ENCODE measurements at regions not wholly inside any gene's neighbourhood (a gene's known extent, or its start where the extent isn't known, plus 50 kb on each side); places are given as distances from the start of the nearest gene placed in this dataset.

DNA sequence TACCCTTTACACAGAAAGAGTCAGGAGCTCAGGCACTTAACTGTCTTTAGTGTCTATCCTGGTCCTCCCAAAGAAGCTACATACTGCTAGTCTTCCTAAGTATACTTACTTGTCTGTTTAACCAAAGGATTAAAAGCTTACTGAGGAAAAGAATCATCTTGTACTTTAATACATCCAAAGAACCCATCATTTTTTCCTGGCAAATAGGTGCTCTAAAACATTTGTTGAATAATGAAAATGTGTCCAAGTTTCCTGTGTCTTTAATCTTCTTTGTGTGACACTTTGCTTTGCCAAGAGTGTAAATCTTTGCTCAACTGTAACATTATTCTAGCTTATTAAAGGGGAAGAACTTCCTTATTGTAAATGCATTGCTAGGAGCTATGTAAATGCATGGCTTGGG is 519.2 kb downstream of the OTOL1 start:
- TF ChIP-seq, protein P1, sequence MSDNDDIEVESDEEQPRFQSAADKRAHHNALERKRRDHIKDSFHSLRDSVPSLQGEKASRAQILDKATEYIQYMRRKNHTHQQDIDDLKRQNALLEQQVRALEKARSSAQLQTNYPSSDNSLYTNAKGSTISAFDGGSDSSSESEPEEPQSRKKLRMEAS (IDR thresholded peaks at IDR 0.05) = no peak
- TF ChIP-seq ZNF598 (CRISPR knock-in tag; IDR thresholded peaks at IDR 0.05; ENCODE audit: borderline replicate concordance) (no peak), SMC3 (IDR thresholded peaks at IDR 0.05; ENCODE audit: low read length) (no peak), POLR2AphosphoS5 (IDR thresholded peaks at IDR 0.05; ENCODE audit: low read depth, low read length) (no peak), CBX5 (CRISPR knock-in tag; IDR thresholded peaks at IDR 0.05; ENCODE audit: borderline replicate concordance) (no peak), ZNF354B (CRISPR knock-in tag; IDR thresholded peaks at IDR 0.05) (no peak), ZNF34 (CRISPR knock-in tag; IDR thresholded peaks at IDR 0.05; ENCODE audit: borderline replicate concordance) (no peak), NFYB (CRISPR knock-in tag; IDR thresholded peaks at IDR 0.05) (no peak)
- TF ChIP-seq, protein P2, sequence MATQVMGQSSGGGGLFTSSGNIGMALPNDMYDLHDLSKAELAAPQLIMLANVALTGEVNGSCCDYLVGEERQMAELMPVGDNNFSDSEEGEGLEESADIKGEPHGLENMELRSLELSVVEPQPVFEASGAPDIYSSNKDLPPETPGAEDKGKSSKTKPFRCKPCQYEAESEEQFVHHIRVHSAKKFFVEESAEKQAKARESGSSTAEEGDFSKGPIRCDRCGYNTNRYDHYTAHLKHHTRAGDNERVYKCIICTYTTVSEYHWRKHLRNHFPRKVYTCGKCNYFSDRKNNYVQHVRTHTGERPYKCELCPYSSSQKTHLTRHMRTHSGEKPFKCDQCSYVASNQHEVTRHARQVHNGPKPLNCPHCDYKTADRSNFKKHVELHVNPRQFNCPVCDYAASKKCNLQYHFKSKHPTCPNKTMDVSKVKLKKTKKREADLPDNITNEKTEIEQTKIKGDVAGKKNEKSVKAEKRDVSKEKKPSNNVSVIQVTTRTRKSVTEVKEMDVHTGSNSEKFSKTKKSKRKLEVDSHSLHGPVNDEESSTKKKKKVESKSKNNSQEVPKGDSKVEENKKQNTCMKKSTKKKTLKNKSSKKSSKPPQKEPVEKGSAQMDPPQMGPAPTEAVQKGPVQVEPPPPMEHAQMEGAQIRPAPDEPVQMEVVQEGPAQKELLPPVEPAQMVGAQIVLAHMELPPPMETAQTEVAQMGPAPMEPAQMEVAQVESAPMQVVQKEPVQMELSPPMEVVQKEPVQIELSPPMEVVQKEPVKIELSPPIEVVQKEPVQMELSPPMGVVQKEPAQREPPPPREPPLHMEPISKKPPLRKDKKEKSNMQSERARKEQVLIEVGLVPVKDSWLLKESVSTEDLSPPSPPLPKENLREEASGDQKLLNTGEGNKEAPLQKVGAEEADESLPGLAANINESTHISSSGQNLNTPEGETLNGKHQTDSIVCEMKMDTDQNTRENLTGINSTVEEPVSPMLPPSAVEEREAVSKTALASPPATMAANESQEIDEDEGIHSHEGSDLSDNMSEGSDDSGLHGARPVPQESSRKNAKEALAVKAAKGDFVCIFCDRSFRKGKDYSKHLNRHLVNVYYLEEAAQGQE (IDR thresholded peaks at IDR 0.05; ENCODE audit: borderline replicate concordance in 1 of 2, low read depth in 1 of 2, low read length in 2 of 2) = no peak
- TF ChIP-seq, protein P3, sequence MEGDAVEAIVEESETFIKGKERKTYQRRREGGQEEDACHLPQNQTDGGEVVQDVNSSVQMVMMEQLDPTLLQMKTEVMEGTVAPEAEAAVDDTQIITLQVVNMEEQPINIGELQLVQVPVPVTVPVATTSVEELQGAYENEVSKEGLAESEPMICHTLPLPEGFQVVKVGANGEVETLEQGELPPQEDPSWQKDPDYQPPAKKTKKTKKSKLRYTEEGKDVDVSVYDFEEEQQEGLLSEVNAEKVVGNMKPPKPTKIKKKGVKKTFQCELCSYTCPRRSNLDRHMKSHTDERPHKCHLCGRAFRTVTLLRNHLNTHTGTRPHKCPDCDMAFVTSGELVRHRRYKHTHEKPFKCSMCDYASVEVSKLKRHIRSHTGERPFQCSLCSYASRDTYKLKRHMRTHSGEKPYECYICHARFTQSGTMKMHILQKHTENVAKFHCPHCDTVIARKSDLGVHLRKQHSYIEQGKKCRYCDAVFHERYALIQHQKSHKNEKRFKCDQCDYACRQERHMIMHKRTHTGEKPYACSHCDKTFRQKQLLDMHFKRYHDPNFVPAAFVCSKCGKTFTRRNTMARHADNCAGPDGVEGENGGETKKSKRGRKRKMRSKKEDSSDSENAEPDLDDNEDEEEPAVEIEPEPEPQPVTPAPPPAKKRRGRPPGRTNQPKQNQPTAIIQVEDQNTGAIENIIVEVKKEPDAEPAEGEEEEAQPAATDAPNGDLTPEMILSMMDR (CRISPR knock-in tag; IDR thresholded peaks at IDR 0.05) = no peak
- TF ChIP-seq, protein P4, sequence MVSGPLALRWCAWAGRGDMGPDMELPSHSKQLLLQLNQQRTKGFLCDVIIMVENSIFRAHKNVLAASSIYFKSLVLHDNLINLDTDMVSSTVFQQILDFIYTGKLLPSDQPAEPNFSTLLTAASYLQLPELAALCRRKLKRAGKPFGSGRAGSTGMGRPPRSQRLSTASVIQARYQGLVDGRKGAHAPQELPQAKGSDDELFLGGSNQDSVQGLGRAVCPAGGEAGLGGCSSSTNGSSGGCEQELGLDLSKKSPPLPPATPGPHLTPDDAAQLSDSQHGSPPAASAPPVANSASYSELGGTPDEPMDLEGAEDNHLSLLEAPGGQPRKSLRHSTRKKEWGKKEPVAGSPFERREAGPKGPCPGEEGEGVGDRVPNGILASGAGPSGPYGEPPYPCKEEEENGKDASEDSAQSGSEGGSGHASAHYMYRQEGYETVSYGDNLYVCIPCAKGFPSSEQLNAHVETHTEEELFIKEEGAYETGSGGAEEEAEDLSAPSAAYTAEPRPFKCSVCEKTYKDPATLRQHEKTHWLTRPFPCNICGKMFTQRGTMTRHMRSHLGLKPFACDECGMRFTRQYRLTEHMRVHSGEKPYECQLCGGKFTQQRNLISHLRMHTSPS (CRISPR knock-in tag; IDR thresholded peaks at IDR 0.05; ENCODE audit: low read depth) = no peak

All from HepG2 (cell line).